HCT116 (cell line): ENCODE measurements at regions not wholly inside any gene's neighbourhood (a gene's known extent, or its start where the extent isn't known, plus 50 kb on each side); places are given as distances from the start of the nearest gene placed in this dataset.

Experiments
- ATAC-seq: fragments of 200-7000 bp; cut with Tn5 transposase; 2 replicates; pipeline ENCODE4 v1.9.1; 2020; ENCODE audit warnings: mild to moderate bottlenecking, moderate library complexity
- BruUV-seq: library from RNA; stranded (reverse); fragments of 400-500 nt; replicated peaks from 2 replicates; lab custom pipeline; 2021; lab: Mats Ljungman, UMichigan
- CTCF ChIA-PET: fragments of 300-600 bp; sonication (Branson Sonifier 250); formaldehyde crosslinking; loops from one replicate; lab custom pipeline; 2021; ENCODE audit warnings: antibody characterized with exemption; lab: Charles Lee
- POLR2A ChIA-PET: fragments of 300-600, 350-600 bp; sonication (Branson Sonifier 250); formaldehyde crosslinking; loops from one replicate; lab custom pipeline; 2021; ENCODE audit warnings: antibody characterized with exemption; lab: Charles Lee
- RAD21 ChIA-PET, 2 experiments: fragments of 300-600 bp; sonication (Branson Sonifier 250); formaldehyde crosslinking; loops; one replicate each; lab custom pipeline; 2023; ENCODE audit warnings: low total read pairs in 2 of 2; ENCODE audit not compliant: uncharacterized antibody in 2 of 2, unreplicated experiment in 2 of 2, low non-redundant PET in 1 of 2; lab: Charles Lee
- DNase-seq: peaks from one replicate; pipeline ENCODE4 v3.0.0-alpha.2; 2010; ENCODE audit warnings: low read depth, low spot score
- H2AFZ ChIP-seq: fragments of 200-600 bp; shearing (Covaris generic), sonication (generic); 2 replicates; pipeline ENCODE4 v1.6.1; 2017; ENCODE audit warnings: low read depth, mixed run types, mixed read lengths, antibody characterized with exemption, low read length; ENCODE audit not compliant: poor library complexity, severe bottlenecking
- H3K27ac ChIP-seq: 2 replicates; pipeline ENCODE4 v1.5.1; 2012; ENCODE audit warnings: low read depth, low read length
- H3K27me3 ChIP-seq: fragments of 200-600 bp; sonication (generic); 2 replicates; pipeline ENCODE4 v1.6.1; 2016; ENCODE audit warnings: mixed run types, low read length, mixed read lengths; ENCODE audit not compliant: insufficient read depth
- H3K36me3 ChIP-seq, 2 experiments: fragments of 200-500 bp in 1 of 2; fragments of 200-600 bp in 1 of 2; sonication (Bioruptor generic) in 1 of 2; sonication (generic) in 1 of 2; 2 replicates each; pipeline versions ENCODE4 v1.5.1 to v1.6.1; 2014 to 2016; ENCODE audit warnings: low read length in 2 of 2, inconsistent platforms in 1 of 2, mixed read lengths in 1 of 2, mixed run types in 1 of 2; ENCODE audit not compliant: insufficient read depth in 2 of 2, control insufficient read depth in 1 of 2
- H3K4me1 ChIP-seq, 2 experiments: fragments of 200-600 bp in 1 of 2; sonication (generic) in 1 of 2; 2 replicates each; pipeline versions ENCODE4 v1.5.1 to v1.6.1; 2012 to 2017; ENCODE audit warnings: low read length in 2 of 2, inconsistent platforms in 1 of 2, mild to moderate bottlenecking in 1 of 2, mixed read lengths in 1 of 2, mixed run types in 1 of 2, moderate library complexity in 1 of 2; ENCODE audit not compliant: insufficient read depth in 2 of 2, control insufficient read depth in 1 of 2
- H3K4me2 ChIP-seq: fragments of 200-600 bp; sonication (generic); 2 replicates; pipeline ENCODE4 v1.6.1; 2017; ENCODE audit warnings: mixed run types, low read length, mixed read lengths
- H3K4me3 ChIP-seq, 2 experiments: fragments of 200-600 bp in 1 of 2; sonication (generic) in 1 of 2; replicated peaks in 1 of 2; 2 replicates each; pipeline ENCODE4 v1.5.1; 2011 to 2016; ENCODE audit warnings: low read length in 2 of 2, control low read depth in 1 of 2, low read depth in 1 of 2, mild to moderate bottlenecking in 1 of 2, mixed read lengths in 1 of 2, mixed run types in 1 of 2
- H3K79me2 ChIP-seq: fragments of 200-600 bp; sonication (generic); 2 replicates; pipeline ENCODE4 v1.6.1; 2017; ENCODE audit warnings: mild to moderate bottlenecking, mixed run types, low read length, moderate library complexity, mixed read lengths; ENCODE audit not compliant: insufficient read depth
- H3K9ac ChIP-seq: fragments of 200-600 bp; sonication (generic); 2 replicates; pipeline ENCODE4 v1.6.1; 2016; ENCODE audit warnings: low read length, mixed read lengths
- H3K9me2 ChIP-seq: fragments of 200-600 bp; sonication (generic), shearing (Covaris generic); 2 replicates; pipeline ENCODE4 v1.6.1; 2017; ENCODE audit warnings: mixed run types, mild to moderate bottlenecking, moderate library complexity; ENCODE audit not compliant: insufficient read depth
- H3K9me3 ChIP-seq, 2 experiments: fragments of 200-500 bp in 1 of 2; fragments of 200-600 bp in 1 of 2; sonication (Bioruptor generic) in 1 of 2; sonication (generic) in 1 of 2; 2 replicates each; pipeline ENCODE4 v1.6.1; 2014 to 2017; ENCODE audit warnings: low read length in 2 of 2, mixed read lengths in 2 of 2, inconsistent platforms in 1 of 2, low read depth in 1 of 2, mild to moderate bottlenecking in 1 of 2, mixed run types in 1 of 2, moderate library complexity in 1 of 2; ENCODE audit not compliant: control insufficient read depth in 1 of 2, insufficient read depth in 1 of 2
- H4K20me1 ChIP-seq: fragments of 200-600 bp; sonication (generic), shearing (Covaris generic); 2 replicates; pipeline ENCODE4 v1.6.1; 2017; ENCODE audit warnings: mixed run types, mild to moderate bottlenecking, moderate library complexity; ENCODE audit not compliant: insufficient read depth
- CBX3 ChIP-seq: IDR thresholded peaks from 2 replicates; pipeline ENCODE4 v1.6.1; 2012; ENCODE audit warnings: low read depth
- CEBPB ChIP-seq: IDR thresholded peaks from 2 replicates; pipeline ENCODE4 v1.6.1; 2012; ENCODE audit warnings: low read depth
- EZH2 ChIP-seq: fragments of 200-600 bp; sonication (generic); IDR thresholded peaks from 2 replicates; pipeline ENCODE4 v1.6.1; 2017; ENCODE audit warnings: antibody characterized with exemption, mixed run types
- EZH2phosphoT487 ChIP-seq: fragments of 200-600 bp; IDR thresholded peaks from 2 replicates; pipeline ENCODE4 v1.6.1; 2018; ENCODE audit warnings: antibody characterized with exemption, borderline replicate concordance
- FOSL1 ChIP-seq: IDR thresholded peaks from 2 replicates; pipeline ENCODE4 v1.6.1; 2012; ENCODE audit warnings: low read depth
- JUND ChIP-seq: IDR thresholded peaks from 2 replicates; pipeline ENCODE4 v1.6.1; 2012
- POLR2A ChIP-seq: IDR thresholded peaks from 2 replicates; pipeline ENCODE4 v1.7.0; 2011; ENCODE audit warnings: borderline replicate concordance; ENCODE audit not compliant: insufficient read depth, insufficient read length; ENCODE audit errors: extremely low read depth
- POLR2AphosphoS5 ChIP-seq: IDR thresholded peaks from 2 replicates; pipeline ENCODE4 v1.6.1; 2011; ENCODE audit warnings: mild to moderate bottlenecking, low read depth, low read length, moderate library complexity
- RAD21 ChIP-seq: IDR thresholded peaks from 2 replicates; pipeline ENCODE4 v1.6.1; 2012; ENCODE audit warnings: low read depth, mild to moderate bottlenecking
- SIN3A ChIP-seq: IDR thresholded peaks from 2 replicates; pipeline ENCODE4 v1.6.1; 2012; ENCODE audit warnings: low read depth
- SRF ChIP-seq: IDR thresholded peaks from 2 replicates; pipeline ENCODE4 v1.6.1; 2012; ENCODE audit warnings: low read depth
- TCF7L2 ChIP-seq: IDR thresholded peaks from 2 replicates; pipeline ENCODE4 v1.7.0; 2011; ENCODE audit warnings: borderline replicate concordance, inconsistent platforms; ENCODE audit not compliant: insufficient read depth, insufficient read length; ENCODE audit errors: extremely low read depth
- ZFX ChIP-seq: fragments of 450-650 bp; IDR thresholded peaks from 2 replicates; pipeline ENCODE4 v1.6.1; 2017
- ZNF274 ChIP-seq: fragments of 200-500 bp; sonication (Bioruptor generic); IDR thresholded peaks from 2 replicates; pipeline ENCODE4 v1.6.1; 2014; ENCODE audit warnings: mild to moderate bottlenecking, low read depth, low read length, inconsistent platforms
- intact Hi-C: fragments of 100-400 bp; cut with micrococcal nuclease; formaldehyde crosslinking; loops from 2 replicates; pipeline ENCODE4 v1.10.0; 2022
- TF ChIP-seq, protein P1 (sequence below): IDR thresholded peaks from 2 replicates; pipeline ENCODE4 v1.6.1; 2012
- TF ChIP-seq, protein P2 (sequence below): IDR thresholded peaks from 2 replicates; pipeline ENCODE4 v1.6.1; 2012; ENCODE audit warnings: low read depth
- TF ChIP-seq, protein P3 (sequence below): IDR thresholded peaks from 2 replicates; pipeline ENCODE4 v1.6.1; 2011; ENCODE audit warnings: mild to moderate bottlenecking, low read length, moderate library complexity; ENCODE audit not compliant: insufficient replicate concordance; ENCODE audit errors: extremely low read depth
- TF ChIP-seq, protein P4 (sequence below): IDR thresholded peaks from 2 replicates; pipeline ENCODE4 v1.6.1; 2012
- TF ChIP-seq, protein P5 (sequence below), 3 experiments: fragments of 200-600 bp in 1 of 3; sonication (generic) in 1 of 3; IDR thresholded peaks in 2 of 3; conservative IDR thresholded peaks in 1 of 3; 2 replicates each; pipeline ENCODE4 v1.5.1; 2012 to 2017; ENCODE audit warnings: low read depth in 2 of 3, low read length in 2 of 3, antibody characterized with exemption in 1 of 3, borderline replicate concordance in 1 of 3, control low read depth in 1 of 3, mild to moderate bottlenecking in 1 of 3, mixed read lengths in 1 of 3, mixed run types in 1 of 3, moderate library complexity in 1 of 3; ENCODE audit not compliant: insufficient read depth in 1 of 3

DNA sequence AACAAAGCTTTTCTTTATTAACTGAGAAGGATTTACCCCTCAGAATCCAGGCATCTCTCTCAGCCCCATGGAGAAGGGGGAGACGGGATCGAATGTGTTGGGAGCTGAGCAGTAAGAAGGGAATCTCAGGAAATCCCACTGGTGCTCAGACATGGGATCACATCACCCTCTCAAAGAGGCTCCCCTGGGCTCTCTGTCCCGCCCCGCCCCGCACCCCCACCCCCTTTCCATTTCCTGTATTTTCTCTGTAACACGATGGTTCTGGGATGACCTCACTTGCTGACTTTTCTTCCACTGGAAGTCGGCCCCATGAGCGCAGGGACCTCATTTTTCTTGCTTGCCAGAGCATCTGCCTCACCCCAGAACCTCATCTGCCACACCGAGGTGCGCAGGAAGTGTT is 96.7 kb upstream of the SLC22A11 start:
- H3K9me3 ChIP-seq = no peaks in the 10 kb centered on the region
- no peak for TF ChIP-seq ZFX
- TF ChIP-seq, protein P1, sequence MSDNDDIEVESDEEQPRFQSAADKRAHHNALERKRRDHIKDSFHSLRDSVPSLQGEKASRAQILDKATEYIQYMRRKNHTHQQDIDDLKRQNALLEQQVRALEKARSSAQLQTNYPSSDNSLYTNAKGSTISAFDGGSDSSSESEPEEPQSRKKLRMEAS = no peak
- TF ChIP-seq EZH2phosphoT487 = no peak
- TF ChIP-seq SRF = no peak
- no peak for TF ChIP-seq POLR2AphosphoS5
- TF ChIP-seq, protein P2, sequence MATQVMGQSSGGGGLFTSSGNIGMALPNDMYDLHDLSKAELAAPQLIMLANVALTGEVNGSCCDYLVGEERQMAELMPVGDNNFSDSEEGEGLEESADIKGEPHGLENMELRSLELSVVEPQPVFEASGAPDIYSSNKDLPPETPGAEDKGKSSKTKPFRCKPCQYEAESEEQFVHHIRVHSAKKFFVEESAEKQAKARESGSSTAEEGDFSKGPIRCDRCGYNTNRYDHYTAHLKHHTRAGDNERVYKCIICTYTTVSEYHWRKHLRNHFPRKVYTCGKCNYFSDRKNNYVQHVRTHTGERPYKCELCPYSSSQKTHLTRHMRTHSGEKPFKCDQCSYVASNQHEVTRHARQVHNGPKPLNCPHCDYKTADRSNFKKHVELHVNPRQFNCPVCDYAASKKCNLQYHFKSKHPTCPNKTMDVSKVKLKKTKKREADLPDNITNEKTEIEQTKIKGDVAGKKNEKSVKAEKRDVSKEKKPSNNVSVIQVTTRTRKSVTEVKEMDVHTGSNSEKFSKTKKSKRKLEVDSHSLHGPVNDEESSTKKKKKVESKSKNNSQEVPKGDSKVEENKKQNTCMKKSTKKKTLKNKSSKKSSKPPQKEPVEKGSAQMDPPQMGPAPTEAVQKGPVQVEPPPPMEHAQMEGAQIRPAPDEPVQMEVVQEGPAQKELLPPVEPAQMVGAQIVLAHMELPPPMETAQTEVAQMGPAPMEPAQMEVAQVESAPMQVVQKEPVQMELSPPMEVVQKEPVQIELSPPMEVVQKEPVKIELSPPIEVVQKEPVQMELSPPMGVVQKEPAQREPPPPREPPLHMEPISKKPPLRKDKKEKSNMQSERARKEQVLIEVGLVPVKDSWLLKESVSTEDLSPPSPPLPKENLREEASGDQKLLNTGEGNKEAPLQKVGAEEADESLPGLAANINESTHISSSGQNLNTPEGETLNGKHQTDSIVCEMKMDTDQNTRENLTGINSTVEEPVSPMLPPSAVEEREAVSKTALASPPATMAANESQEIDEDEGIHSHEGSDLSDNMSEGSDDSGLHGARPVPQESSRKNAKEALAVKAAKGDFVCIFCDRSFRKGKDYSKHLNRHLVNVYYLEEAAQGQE = no peak
- no peak for TF ChIP-seq ZNF274
- TF ChIP-seq, protein P3, sequence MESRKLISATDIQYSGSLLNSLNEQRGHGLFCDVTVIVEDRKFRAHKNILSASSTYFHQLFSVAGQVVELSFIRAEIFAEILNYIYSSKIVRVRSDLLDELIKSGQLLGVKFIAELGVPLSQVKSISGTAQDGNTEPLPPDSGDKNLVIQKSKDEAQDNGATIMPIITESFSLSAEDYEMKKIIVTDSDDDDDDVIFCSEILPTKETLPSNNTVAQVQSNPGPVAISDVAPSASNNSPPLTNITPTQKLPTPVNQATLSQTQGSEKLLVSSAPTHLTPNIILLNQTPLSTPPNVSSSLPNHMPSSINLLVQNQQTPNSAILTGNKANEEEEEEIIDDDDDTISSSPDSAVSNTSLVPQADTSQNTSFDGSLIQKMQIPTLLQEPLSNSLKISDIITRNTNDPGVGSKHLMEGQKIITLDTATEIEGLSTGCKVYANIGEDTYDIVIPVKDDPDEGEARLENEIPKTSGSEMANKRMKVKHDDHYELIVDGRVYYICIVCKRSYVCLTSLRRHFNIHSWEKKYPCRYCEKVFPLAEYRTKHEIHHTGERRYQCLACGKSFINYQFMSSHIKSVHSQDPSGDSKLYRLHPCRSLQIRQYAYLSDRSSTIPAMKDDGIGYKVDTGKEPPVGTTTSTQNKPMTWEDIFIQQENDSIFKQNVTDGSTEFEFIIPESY = no peak
- TF ChIP-seq CBX3 = no peak
- TF ChIP-seq, protein P4, sequence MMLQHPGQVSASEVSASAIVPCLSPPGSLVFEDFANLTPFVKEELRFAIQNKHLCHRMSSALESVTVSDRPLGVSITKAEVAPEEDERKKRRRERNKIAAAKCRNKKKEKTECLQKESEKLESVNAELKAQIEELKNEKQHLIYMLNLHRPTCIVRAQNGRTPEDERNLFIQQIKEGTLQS = no peak
- no peak for TF ChIP-seq EZH2
- no peak for TF ChIP-seq JUND
- TF ChIP-seq POLR2A = no peak
- TF ChIP-seq FOSL1 = no peak
- TF ChIP-seq TCF7L2 = no peak
- TF ChIP-seq RAD21 = no peak
- no peak for TF ChIP-seq SIN3A
- TF ChIP-seq, protein P5, sequence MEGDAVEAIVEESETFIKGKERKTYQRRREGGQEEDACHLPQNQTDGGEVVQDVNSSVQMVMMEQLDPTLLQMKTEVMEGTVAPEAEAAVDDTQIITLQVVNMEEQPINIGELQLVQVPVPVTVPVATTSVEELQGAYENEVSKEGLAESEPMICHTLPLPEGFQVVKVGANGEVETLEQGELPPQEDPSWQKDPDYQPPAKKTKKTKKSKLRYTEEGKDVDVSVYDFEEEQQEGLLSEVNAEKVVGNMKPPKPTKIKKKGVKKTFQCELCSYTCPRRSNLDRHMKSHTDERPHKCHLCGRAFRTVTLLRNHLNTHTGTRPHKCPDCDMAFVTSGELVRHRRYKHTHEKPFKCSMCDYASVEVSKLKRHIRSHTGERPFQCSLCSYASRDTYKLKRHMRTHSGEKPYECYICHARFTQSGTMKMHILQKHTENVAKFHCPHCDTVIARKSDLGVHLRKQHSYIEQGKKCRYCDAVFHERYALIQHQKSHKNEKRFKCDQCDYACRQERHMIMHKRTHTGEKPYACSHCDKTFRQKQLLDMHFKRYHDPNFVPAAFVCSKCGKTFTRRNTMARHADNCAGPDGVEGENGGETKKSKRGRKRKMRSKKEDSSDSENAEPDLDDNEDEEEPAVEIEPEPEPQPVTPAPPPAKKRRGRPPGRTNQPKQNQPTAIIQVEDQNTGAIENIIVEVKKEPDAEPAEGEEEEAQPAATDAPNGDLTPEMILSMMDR (IDR thresholded peaks at IDR 0.05 in 2 of 3, conservative IDR thresholded peaks at IDR 0.05 in 1 of 3; ENCODE audit: borderline replicate concordance in 1 of 3, insufficient read depth in 1 of 3, low read depth in 2 of 3, low read length in 2 of 3) = no peak
- TF ChIP-seq CEBPB = no peak
- ChIA-PET CTCF (no interaction called here), POLR2A (no interaction called here), RAD21 (no interaction called here)
- DNase-seq = no peak
- no peaks in the 10 kb centered on the region for H3K4me1 ChIP-seq
- no peak overlapping the region for H3K27ac ChIP-seq
- H3K9ac ChIP-seq = no peak overlapping the region
- no peaks in the 10 kb centered on the region for H3K36me3 ChIP-seq
- intact Hi-C loops = no loop called here
- ATAC-seq = no peak
- H2AFZ ChIP-seq = no peak overlapping the region
- no peak overlapping the region for H3K4me2 ChIP-seq
- H4K20me1 ChIP-seq = no peaks in the 10 kb centered on the region
- H3K4me3 ChIP-seq = no peak overlapping the region
- H3K9me2 ChIP-seq = no peaks in the 10 kb centered on the region
- no peaks in the 10 kb centered on the region for H3K27me3 ChIP-seq
- no peaks in the 10 kb centered on the region for H3K79me2 ChIP-seq
- no TSS peak for BruUV-seq
